ENCODE measurements at regions not wholly inside any gene's neighbourhood (a gene's known extent, or its start where the extent isn't known, plus 50 kb on each side); places are given as distances from the start of the nearest gene placed in this dataset.

DNA sequence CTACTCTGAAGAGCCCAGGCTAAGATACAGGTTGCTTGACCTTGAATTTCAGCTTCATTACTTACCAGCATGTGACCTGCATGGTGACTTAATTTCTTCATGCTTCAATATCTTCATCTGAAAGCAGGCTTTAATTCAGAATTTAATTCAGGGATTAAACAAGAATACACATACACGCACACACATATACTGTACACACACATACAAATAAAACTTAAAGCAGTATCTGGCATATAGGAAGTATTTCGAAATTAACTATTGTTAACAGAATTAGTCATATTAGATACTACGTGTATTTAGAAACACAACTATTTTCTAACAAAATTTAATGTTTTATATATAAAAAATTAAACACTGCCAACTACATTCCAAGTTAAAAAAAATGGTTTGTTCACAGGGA is 640.3 kb downstream of the SLC6A15 start:
- Histone ChIP-seq H3K4me3 (ENCODE audit: low read depth, low read length, poor library complexity, severe bottlenecking) (no peak overlapping the region), H3K4me1 (ENCODE audit: insufficient read depth, low read length, severe bottlenecking) (no peaks in the 10 kb centered on the region), H3K4me2 (ENCODE audit: low read length) (no peak overlapping the region), H4K20me1 (ENCODE audit: insufficient read depth, low read length) (no peaks in the 10 kb centered on the region), H3K9me3 (ENCODE audit: low read length) (no peaks in the 10 kb centered on the region), H3K9me2 (ENCODE audit: low read depth, low read length) (no peaks in the 10 kb centered on the region; the same call in 1 of the 2 replicates), H3K27ac (ENCODE audit: low read depth, low read length, poor library complexity, severe bottlenecking) (no peak overlapping the region), H2AFZ (ENCODE audit: low read length) (no peak overlapping the region), H3F3A (ENCODE audit: insufficient read depth, low read length) (no peaks in the 10 kb centered on the region), H3K27me3 (ENCODE audit: insufficient read depth, low read length) (no peaks in the 10 kb centered on the region), H3K9ac (ENCODE audit: low read length) (no peak overlapping the region), H3K79me2 (ENCODE audit: insufficient read depth, low read length) (no peaks in the 10 kb centered on the region), H3K36me3 (ENCODE audit: insufficient read depth, low read length) (no peaks in the 10 kb centered on the region)
- no peak for TF ChIP-seq EZH2 (IDR thresholded peaks at IDR 0.05; ENCODE audit: borderline replicate concordance, low read length)
- TF ChIP-seq, protein P1, sequence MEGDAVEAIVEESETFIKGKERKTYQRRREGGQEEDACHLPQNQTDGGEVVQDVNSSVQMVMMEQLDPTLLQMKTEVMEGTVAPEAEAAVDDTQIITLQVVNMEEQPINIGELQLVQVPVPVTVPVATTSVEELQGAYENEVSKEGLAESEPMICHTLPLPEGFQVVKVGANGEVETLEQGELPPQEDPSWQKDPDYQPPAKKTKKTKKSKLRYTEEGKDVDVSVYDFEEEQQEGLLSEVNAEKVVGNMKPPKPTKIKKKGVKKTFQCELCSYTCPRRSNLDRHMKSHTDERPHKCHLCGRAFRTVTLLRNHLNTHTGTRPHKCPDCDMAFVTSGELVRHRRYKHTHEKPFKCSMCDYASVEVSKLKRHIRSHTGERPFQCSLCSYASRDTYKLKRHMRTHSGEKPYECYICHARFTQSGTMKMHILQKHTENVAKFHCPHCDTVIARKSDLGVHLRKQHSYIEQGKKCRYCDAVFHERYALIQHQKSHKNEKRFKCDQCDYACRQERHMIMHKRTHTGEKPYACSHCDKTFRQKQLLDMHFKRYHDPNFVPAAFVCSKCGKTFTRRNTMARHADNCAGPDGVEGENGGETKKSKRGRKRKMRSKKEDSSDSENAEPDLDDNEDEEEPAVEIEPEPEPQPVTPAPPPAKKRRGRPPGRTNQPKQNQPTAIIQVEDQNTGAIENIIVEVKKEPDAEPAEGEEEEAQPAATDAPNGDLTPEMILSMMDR (IDR thresholded peaks at IDR 0.05; ENCODE audit: low read length) = no peak

DNA sequence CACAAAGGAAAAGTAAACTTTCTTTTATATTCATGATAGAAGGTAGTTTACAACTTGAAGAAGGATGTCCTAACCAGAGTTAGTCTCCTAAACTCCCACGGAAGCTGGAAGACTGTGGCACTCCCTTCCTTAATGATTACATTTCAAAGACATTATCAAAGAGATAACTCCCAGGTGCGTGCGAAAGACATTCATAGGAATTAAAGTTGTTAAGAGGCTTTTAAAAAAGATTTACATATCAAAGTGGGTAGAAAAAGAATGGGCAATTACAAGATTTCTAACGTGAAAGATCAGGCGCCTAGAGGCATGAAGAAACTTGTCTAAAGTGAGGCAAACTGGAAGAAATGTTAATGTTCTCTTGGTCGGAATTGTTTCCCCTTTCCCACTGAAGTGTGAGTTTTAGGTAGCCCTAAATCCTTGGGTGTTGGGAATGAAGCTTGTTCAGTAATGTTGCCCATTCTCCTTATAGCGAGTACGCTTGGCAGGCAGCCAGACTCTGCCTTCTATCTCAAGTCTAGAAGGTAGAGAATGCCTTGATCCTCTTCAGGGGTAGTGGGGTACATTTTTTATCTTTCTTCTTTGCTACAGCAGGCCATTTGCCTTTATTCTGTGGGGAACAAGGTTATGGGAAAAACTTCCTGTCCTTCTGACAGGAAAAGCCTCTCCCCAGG is 642.0 kb downstream of the SLC6A15 start:
- H3K9me2 ChIP-seq (ENCODE audit: low read depth, low read length) = no peaks in the 10 kb centered on the region; the same call in 1 of the 2 replicates
- H3K79me2 ChIP-seq (ENCODE audit: insufficient read depth, low read length) = no peaks in the 10 kb centered on the region
- TF ChIP-seq, protein P1 (IDR thresholded peaks at IDR 0.05; ENCODE audit: low read length) = no peak
- TF ChIP-seq EZH2 (IDR thresholded peaks at IDR 0.05; ENCODE audit: borderline replicate concordance, low read length) = no peak
- no peaks in the 10 kb centered on the region for H3K36me3 ChIP-seq (ENCODE audit: insufficient read depth, low read length)
- no peaks in the 10 kb centered on the region for H3K9me3 ChIP-seq (ENCODE audit: low read length)
- H3K9ac ChIP-seq (ENCODE audit: low read length) = no peak overlapping the region
- H3K4me3 ChIP-seq (ENCODE audit: low read depth, low read length, poor library complexity, severe bottlenecking) = no peak overlapping the region
- H2AFZ ChIP-seq (ENCODE audit: low read length) = no peak overlapping the region
- no peaks in the 10 kb centered on the region for H3K4me1 ChIP-seq (ENCODE audit: insufficient read depth, low read length, severe bottlenecking)
- no peaks in the 10 kb centered on the region for H3K27me3 ChIP-seq (ENCODE audit: insufficient read depth, low read length)
- no peaks in the 10 kb centered on the region for H3F3A ChIP-seq (ENCODE audit: insufficient read depth, low read length)
- no peaks in the 10 kb centered on the region for H4K20me1 ChIP-seq (ENCODE audit: insufficient read depth, low read length)
- no peak overlapping the region for H3K27ac ChIP-seq (ENCODE audit: low read depth, low read length, poor library complexity, severe bottlenecking)
- H3K4me2 ChIP-seq (ENCODE audit: low read length) = no peak overlapping the region

DNA sequence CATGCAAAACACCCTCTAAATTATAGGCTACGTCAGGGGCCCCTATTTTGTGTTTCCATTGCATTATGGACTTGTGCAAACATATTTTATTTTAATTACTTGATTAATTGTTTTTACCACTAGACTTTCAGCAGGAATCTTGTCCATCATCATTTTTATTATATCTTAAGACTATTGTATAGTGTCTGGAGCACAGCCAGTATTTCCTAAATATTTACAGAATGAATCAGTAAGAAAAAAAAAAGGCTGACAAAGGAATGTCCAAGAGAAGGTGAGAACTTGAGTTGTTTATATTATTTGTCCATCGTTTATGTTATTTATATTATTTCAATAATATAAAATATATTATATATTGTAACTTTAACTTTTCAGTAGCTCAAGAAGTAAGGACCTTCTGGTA is 664.7 kb downstream of the SLC6A15 start:
- Histone ChIP-seq H2AFZ (ENCODE audit: low read length) (no peak overlapping the region), H3K4me1 (ENCODE audit: insufficient read depth, low read length, severe bottlenecking) (no peaks in the 10 kb centered on the region), H3K27ac (ENCODE audit: low read depth, low read length, poor library complexity, severe bottlenecking) (no peak overlapping the region), H3K4me3 (ENCODE audit: low read depth, low read length, poor library complexity, severe bottlenecking) (no peak overlapping the region), H3K79me2 (ENCODE audit: insufficient read depth, low read length) (no peaks in the 10 kb centered on the region), H3K4me2 (ENCODE audit: low read length) (no peak overlapping the region), H3K36me3 (ENCODE audit: insufficient read depth, low read length) (no peaks in the 10 kb centered on the region), H4K20me1 (ENCODE audit: insufficient read depth, low read length) (no peaks in the 10 kb centered on the region), H3K9me2 (ENCODE audit: low read depth, low read length) (no peaks in the 10 kb centered on the region), H3K27me3 (ENCODE audit: insufficient read depth, low read length) (no peaks in the 10 kb centered on the region), H3K9me3 (ENCODE audit: low read length) (no peaks in the 10 kb centered on the region), H3F3A (ENCODE audit: insufficient read depth, low read length) (no peaks in the 10 kb centered on the region), H3K9ac (ENCODE audit: low read length) (no peak overlapping the region)
- TF ChIP-seq EZH2 (IDR thresholded peaks at IDR 0.05; ENCODE audit: borderline replicate concordance, low read length) = no peak
- TF ChIP-seq, protein P1 (IDR thresholded peaks at IDR 0.05; ENCODE audit: low read length) = no peak
